ENCODE measurements at regions not wholly inside any gene's neighbourhood (a gene's known extent, or its start where the extent isn't known, plus 50 kb on each side); places are given as distances from the start of the nearest gene placed in this dataset.

- H3K27ac ChIP-seq (ENCODE audit: low read length) = no peak overlapping the region
- peak; percentile 67 for DNase-seq
- WGBS (ENCODE audit: insufficient coverage) = no CpG with 5 or more reads among the region's 2 CpGs
- no peaks in the 10 kb centered on the region for H3K27me3 ChIP-seq (ENCODE audit: control insufficient read depth, insufficient read depth, low read length)
- H3K36me3 ChIP-seq (ENCODE audit: control insufficient read depth, insufficient read depth, low read length) = no peaks in the 10 kb centered on the region
- H3K9me3 ChIP-seq (replicated peaks; ENCODE audit: control insufficient read depth, low read depth, low read length) = no peaks in the 10 kb centered on the region
- H3K4me1 ChIP-seq (ENCODE audit: control insufficient read depth, insufficient read depth, low read length) = no peaks in the 10 kb centered on the region
- H3K4me3 ChIP-seq (ENCODE audit: low read length) = no peak overlapping the region
Measured at GRCh38 chr12:60842181-60842580, 1246.4 kb downstream of the SLC16A7 start.

GRCh38 chr12:60844101-60844500, 1248.3 kb downstream of the SLC16A7 start:
- Histone ChIP-seq H3K9me3 (replicated peaks; ENCODE audit: control insufficient read depth, low read depth, low read length) (no peaks in the 10 kb centered on the region), H3K4me1 (ENCODE audit: control insufficient read depth, insufficient read depth, low read length) (no peaks in the 10 kb centered on the region), H3K4me3 (ENCODE audit: low read length) (no peak overlapping the region), H3K27ac (ENCODE audit: low read length) (no peak overlapping the region), H3K27me3 (ENCODE audit: control insufficient read depth, insufficient read depth, low read length) (no peaks in the 10 kb centered on the region), H3K36me3 (ENCODE audit: control insufficient read depth, insufficient read depth, low read length) (no peaks in the 10 kb centered on the region)
- no peak for DNase-seq

- no peak for DNase-seq
- WGBS (ENCODE audit: insufficient coverage) = no CpG with 5 or more reads among the region's 1 CpG
- H3K36me3 ChIP-seq (ENCODE audit: control insufficient read depth, insufficient read depth, low read length) = no peaks in the 10 kb centered on the region
- H3K27me3 ChIP-seq (ENCODE audit: control insufficient read depth, insufficient read depth, low read length) = no peaks in the 10 kb centered on the region
- H3K4me3 ChIP-seq (ENCODE audit: low read length) = no peak overlapping the region
- H3K4me1 ChIP-seq (ENCODE audit: control insufficient read depth, insufficient read depth, low read length) = no peaks in the 10 kb centered on the region
- no peaks in the 10 kb centered on the region for H3K9me3 ChIP-seq (replicated peaks; ENCODE audit: control insufficient read depth, low read depth, low read length)
- no peak overlapping the region for H3K27ac ChIP-seq (ENCODE audit: low read length)
Measured at GRCh38 chr12:60844875-60845274, 1249.0 kb downstream of the SLC16A7 start.

- Histone ChIP-seq H3K36me3 (ENCODE audit: control insufficient read depth, insufficient read depth, low read length) (no peaks in the 10 kb centered on the region), H3K4me1 (ENCODE audit: control insufficient read depth, insufficient read depth, low read length) (no peaks in the 10 kb centered on the region), H3K27me3 (ENCODE audit: control insufficient read depth, insufficient read depth, low read length) (no peaks in the 10 kb centered on the region), H3K27ac (ENCODE audit: low read length) (no peak overlapping the region), H3K9me3 (replicated peaks; ENCODE audit: control insufficient read depth, low read depth, low read length) (no peaks in the 10 kb centered on the region), H3K4me3 (ENCODE audit: low read length) (no peak overlapping the region)
- no CpG with 5 or more reads among the region's 4 CpGs for WGBS (ENCODE audit: insufficient coverage)
- DNase-seq = no peak
Measured at GRCh38 chr12:60845696-60846095, 1249.9 kb downstream of the SLC16A7 start.

- Histone ChIP-seq H3K27ac (ENCODE audit: low read length) (no peak overlapping the region), H3K27me3 (ENCODE audit: control insufficient read depth, insufficient read depth, low read length) (no peaks in the 10 kb centered on the region), H3K4me3 (ENCODE audit: low read length) (no peak overlapping the region), H3K4me1 (ENCODE audit: control insufficient read depth, insufficient read depth, low read length) (no peaks in the 10 kb centered on the region), H3K9me3 (replicated peaks; ENCODE audit: control insufficient read depth, low read depth, low read length) (no peaks in the 10 kb centered on the region), H3K36me3 (ENCODE audit: control insufficient read depth, insufficient read depth, low read length) (no peaks in the 10 kb centered on the region)
- 86% methylated on average over 1 of the region's 4 CpGs for whole genome bisulfite sequencing (ENCODE audit: insufficient coverage)
- DNase-seq = no peak
Measured at GRCh38 chr12:60847281-60847680, 1251.5 kb downstream of the SLC16A7 start.

GRCh38 chr12:60849723-60850122, 1253.9 kb downstream of the SLC16A7 start:
- no peak for DNase-seq
- 91% methylated on average over 2 of the region's 3 CpGs for WGBS (ENCODE audit: insufficient coverage)
- H3K27me3 ChIP-seq (ENCODE audit: control insufficient read depth, insufficient read depth, low read length) = no peaks in the 10 kb centered on the region
- no peaks in the 10 kb centered on the region for H3K4me1 ChIP-seq (ENCODE audit: control insufficient read depth, insufficient read depth, low read length)
- no peak overlapping the region for H3K27ac ChIP-seq (ENCODE audit: low read length)
- H3K36me3 ChIP-seq (ENCODE audit: control insufficient read depth, insufficient read depth, low read length) = no peaks in the 10 kb centered on the region
- no peak overlapping the region for H3K4me3 ChIP-seq (ENCODE audit: low read length)
- no peaks in the 10 kb centered on the region for H3K9me3 ChIP-seq (replicated peaks; ENCODE audit: control insufficient read depth, low read depth, low read length)

- H3K36me3 ChIP-seq (ENCODE audit: control insufficient read depth, insufficient read depth, low read length) = no peaks in the 10 kb centered on the region
- no peaks in the 10 kb centered on the region for H3K27me3 ChIP-seq (ENCODE audit: control insufficient read depth, insufficient read depth, low read length)
- H3K4me1 ChIP-seq (ENCODE audit: control insufficient read depth, insufficient read depth, low read length) = no peaks in the 10 kb centered on the region
- H3K4me3 ChIP-seq (ENCODE audit: low read length) = no peak overlapping the region
- no CpG with 5 or more reads among the region's 2 CpGs for WGBS (ENCODE audit: insufficient coverage)
- H3K27ac ChIP-seq (ENCODE audit: low read length) = no peak overlapping the region
- peak; percentile 11 for DNase-seq
- no peaks in the 10 kb centered on the region for H3K9me3 ChIP-seq (replicated peaks; ENCODE audit: control insufficient read depth, low read depth, low read length)
Measured at GRCh38 chr12:60853407-60853806, 1257.6 kb downstream of the SLC16A7 start.

GRCh38 chr12:60863421-60863820, 1267.6 kb downstream of the SLC16A7 start:
- WGBS (ENCODE audit: insufficient coverage) = no CpG with 5 or more reads among the region's 1 CpG
- Histone ChIP-seq H3K27ac (ENCODE audit: low read length) (no peak overlapping the region), H3K4me3 (ENCODE audit: low read length) (no peak overlapping the region), H3K9me3 (replicated peaks; ENCODE audit: control insufficient read depth, low read depth, low read length) (no peaks in the 10 kb centered on the region), H3K36me3 (ENCODE audit: control insufficient read depth, insufficient read depth, low read length) (no peaks in the 10 kb centered on the region), H3K4me1 (ENCODE audit: control insufficient read depth, insufficient read depth, low read length) (no peaks in the 10 kb centered on the region), H3K27me3 (ENCODE audit: control insufficient read depth, insufficient read depth, low read length) (no peaks in the 10 kb centered on the region)
- DNase-seq = no peak

GRCh38 chr12:60872219-60872618, 1276.4 kb downstream of the SLC16A7 start:
- Histone ChIP-seq H3K9me3 (replicated peaks; ENCODE audit: control insufficient read depth, low read depth, low read length) (no peaks in the 10 kb centered on the region), H3K27me3 (ENCODE audit: control insufficient read depth, insufficient read depth, low read length) (no peaks in the 10 kb centered on the region), H3K27ac (ENCODE audit: low read length) (no peak overlapping the region), H3K36me3 (ENCODE audit: control insufficient read depth, insufficient read depth, low read length) (no peaks in the 10 kb centered on the region), H3K4me1 (ENCODE audit: control insufficient read depth, insufficient read depth, low read length) (peaks cover 3% of the 10 kb centered on the region), H3K4me3 (ENCODE audit: low read length) (no peak overlapping the region)
- WGBS (ENCODE audit: insufficient coverage) = 76% methylated on average over 7 of the region's 7 CpGs
- DNase-seq = peak; percentile 13

GRCh38 chr12:60872850-60873713, 1277.3 kb downstream of the SLC16A7 start:
- DNase-seq = no peak
- WGBS (ENCODE audit: insufficient coverage) = 55% methylated on average over 11 of the region's 13 CpGs
- no peak overlapping the region for H3K27ac ChIP-seq (ENCODE audit: low read length)

GRCh38 chr12:60874091-60874490, 1278.3 kb downstream of the SLC16A7 start:
- Histone ChIP-seq H3K27me3 (ENCODE audit: control insufficient read depth, insufficient read depth, low read length) (no peaks in the 10 kb centered on the region), H3K4me1 (ENCODE audit: control insufficient read depth, insufficient read depth, low read length) (peaks cover 3% of the 10 kb centered on the region), H3K36me3 (ENCODE audit: control insufficient read depth, insufficient read depth, low read length) (no peaks in the 10 kb centered on the region), H3K27ac (ENCODE audit: low read length) (no peak overlapping the region), H3K9me3 (replicated peaks; ENCODE audit: control insufficient read depth, low read depth, low read length) (no peaks in the 10 kb centered on the region), H3K4me3 (ENCODE audit: low read length) (no peak overlapping the region)
- DNase-seq = no peak

More at GRCh38 chr12:60872850-60873713, 1277.3 kb downstream of the SLC16A7 start:
- Histone ChIP-seq H3K4me3 (ENCODE audit: low read length) (no peak overlapping the region), H3K36me3 (ENCODE audit: control insufficient read depth, insufficient read depth, low read length) (no peaks in the 10 kb centered on the region), H3K9me3 (replicated peaks; ENCODE audit: control insufficient read depth, low read depth, low read length) (no peaks in the 10 kb centered on the region), H3K4me1 (ENCODE audit: control insufficient read depth, insufficient read depth, low read length) (peaks cover 3% of the 10 kb centered on the region), H3K27me3 (ENCODE audit: control insufficient read depth, insufficient read depth, low read length) (no peaks in the 10 kb centered on the region)

Data from muscle of leg (tissue), 3 donors.